OCI-LY7 (cell line): ENCODE measurements at regions not wholly inside any gene's neighbourhood (a gene's known extent, or its start where the extent isn't known, plus 50 kb on each side); places are given as distances from the start of the nearest gene placed in this dataset.

ENCODE experiments used
- BruUV-seq: library from RNA; stranded (reverse); fragments of 400-500 nt; replicated peaks from 2 replicates; lab custom pipeline; 2021; lab: Mats Ljungman, UMichigan
- CTCF ChIA-PET: fragments of 300-600 bp; sonication (Branson Sonifier 250); formaldehyde crosslinking; loops from one replicate; lab custom pipeline; 2022; ENCODE audit warnings: antibody characterized with exemption; ENCODE audit not compliant: unreplicated experiment; lab: Charles Lee
- POLR2A ChIA-PET: fragments of 300-600 bp; sonication (Branson Sonifier 250); formaldehyde crosslinking; loops from one replicate; lab custom pipeline; 2022; ENCODE audit warnings: antibody characterized with exemption; lab: Charles Lee
- DNase-seq: peaks from one replicate; pipeline ENCODE4 v3.0.0-alpha.2; 2015; ENCODE audit warnings: low spot score
- H2AFZ ChIP-seq: fragments of 200-600 bp; sonication (generic), shearing (Covaris generic); 2 replicates; pipeline ENCODE4 v1.6.1; 2014; ENCODE audit warnings: mild to moderate bottlenecking, antibody characterized with exemption, low read length, moderate library complexity
- H3K27ac ChIP-seq: fragments of 200-600 bp; sonication (generic); 2 replicates; pipeline ENCODE4 v1.5.1; 2014; ENCODE audit warnings: mixed run types, low read depth, mild to moderate bottlenecking, moderate library complexity, low read length, inconsistent platforms; ENCODE audit not compliant: poor library complexity, severe bottlenecking
- H3K36me3 ChIP-seq: fragments of 200-600 bp; sonication (generic); 2 replicates; pipeline ENCODE4 v1.6.1; 2014; ENCODE audit warnings: mild to moderate bottlenecking, antibody characterized with exemption, low read length, moderate library complexity, mixed read lengths; ENCODE audit not compliant: insufficient read depth
- H3K4me1 ChIP-seq: fragments of 200-600 bp; sonication (generic); 2 replicates; pipeline ENCODE4 v1.5.1; 2014; ENCODE audit warnings: mild to moderate bottlenecking, low read length; ENCODE audit not compliant: insufficient read depth, poor library complexity, severe bottlenecking
- H3K4me2 ChIP-seq: fragments of 200-600 bp; sonication (generic); 2 replicates; pipeline ENCODE4 v1.6.1; 2014; ENCODE audit warnings: mild to moderate bottlenecking, low read length
- H3K4me3 ChIP-seq: fragments of 200-600 bp; sonication (generic); 2 replicates; pipeline ENCODE4 v1.5.1; 2014; ENCODE audit warnings: mild to moderate bottlenecking, low read depth, low read length; ENCODE audit not compliant: poor library complexity, severe bottlenecking
- H3K79me2 ChIP-seq: fragments of 200-600 bp; sonication (generic); 2 replicates; pipeline ENCODE4 v1.6.1; 2016; ENCODE audit warnings: low read depth, mild to moderate bottlenecking, low read length, moderate library complexity, mixed read lengths; ENCODE audit not compliant: insufficient read depth
- H3K9me2 ChIP-seq: fragments of 200-600 bp; sonication (generic); 2 replicates; pipeline ENCODE4 v1.6.1; 2016; ENCODE audit warnings: mild to moderate bottlenecking, low read length, mixed read lengths; ENCODE audit not compliant: insufficient read depth
- H3K9me3 ChIP-seq: fragments of 200-600 bp; sonication (generic); 2 replicates; pipeline ENCODE4 v1.6.1; 2014; ENCODE audit warnings: mild to moderate bottlenecking, mixed run types, low read length, mixed read lengths
- H4K20me1 ChIP-seq: fragments of 200-600 bp; sonication (generic); 2 replicates; pipeline ENCODE4 v1.6.1; 2014; ENCODE audit warnings: mild to moderate bottlenecking, antibody characterized with exemption, low read length, moderate library complexity, mixed read lengths; ENCODE audit not compliant: insufficient read depth
- CTCF ChIP-seq: fragments of 200-600 bp; sonication (generic); conservative IDR thresholded peaks from 2 replicates; pipeline ENCODE4 v1.5.1; 2014; ENCODE audit warnings: mild to moderate bottlenecking, antibody characterized with exemption, low read length, moderate library complexity, mixed read lengths
- EZH2phosphoT487 ChIP-seq: fragments of 200-600 bp; sonication (generic); IDR thresholded peaks from 2 replicates; pipeline ENCODE4 v1.6.1; 2018; ENCODE audit warnings: low read depth, borderline replicate concordance, mild to moderate bottlenecking, mixed run types, antibody characterized with exemption, low read length, moderate library complexity, mixed read lengths
- intact Hi-C: fragments of 100-400 bp; cut with micrococcal nuclease; formaldehyde crosslinking; loops from one replicate; pipeline ENCODE4 v1.10.0; 2022; ENCODE audit not compliant: unreplicated experiment

GRCh38 chr2:6370753-6371551, 494.8 kb downstream of the CMPK2 start:
- no peak for DNase-seq
- no TSS peak for BruUV-seq
- no peak overlapping the region for H3K4me3 ChIP-seq
- ChIA-PET POLR2A (interaction anchor here (1.0 to 1.1 kb wide), 2 partner anchors 13 to 19 kb away, joined by 3 read pairs; no protein-coding TSS in a partner anchor), CTCF (no interaction called here)
- no peak overlapping the region for H2AFZ ChIP-seq
- peaks cover 7% of the 10 kb centered on the region; the same call in 1 of the 2 replicates for H3K9me3 ChIP-seq
- no peaks in the 10 kb centered on the region for H3K79me2 ChIP-seq
- H4K20me1 ChIP-seq, result no peaks in the 10 kb centered on the region
- no peaks in the 10 kb centered on the region; the same call in 1 of the 2 replicates for H3K36me3 ChIP-seq
- H3K27ac ChIP-seq, result no peak overlapping the region
- no peaks in the 10 kb centered on the region for H3K4me1 ChIP-seq
- H3K9me2 ChIP-seq, result no peaks in the 10 kb centered on the region
- no peak overlapping the region for H3K4me2 ChIP-seq
- TF ChIP-seq EZH2phosphoT487 (no peak), CTCF (no peak)
- intact Hi-C loops, result no loop called here

GRCh38 chr2:6372317-6372901, 493.3 kb downstream of the CMPK2 start:
- Histone ChIP-seq H3K36me3 (no peaks in the 10 kb centered on the region; the same call in 1 of the 2 replicates), H3K27ac (no peak overlapping the region), H3K9me3 (peaks cover 14% of the 10 kb centered on the region; the same call in 1 of the 2 replicates), H3K9me2 (no peaks in the 10 kb centered on the region), H3K4me2 (no peak overlapping the region), H2AFZ (no peak overlapping the region), H4K20me1 (no peaks in the 10 kb centered on the region), H3K4me1 (no peaks in the 10 kb centered on the region), H3K79me2 (no peaks in the 10 kb centered on the region), H3K4me3 (no peak overlapping the region)
- no peak for TF ChIP-seq EZH2phosphoT487
- no peak for TF ChIP-seq CTCF
- ChIA-PET POLR2A (no interaction called here), CTCF (no interaction called here)
- no TSS peak for BruUV-seq
- intact Hi-C loops, result no loop called here
- DNase-seq, result no peak

- Histone ChIP-seq H3K9me3 (peaks cover 15% of the 10 kb centered on the region; the same call in 1 of the 2 replicates), H3K4me1 (peaks cover 5% of the 10 kb centered on the region), H3K9me2 (no peaks in the 10 kb centered on the region), H3K27ac (no peak overlapping the region), H3K4me3 (no peak overlapping the region), H3K79me2 (no peaks in the 10 kb centered on the region), H2AFZ (no peak overlapping the region), H3K36me3 (no peaks in the 10 kb centered on the region), H3K4me2 (no peak overlapping the region), H4K20me1 (no peaks in the 10 kb centered on the region)
- TF ChIP-seq EZH2phosphoT487 (no peak), CTCF (no peak)
- no TSS peak for BruUV-seq
- ChIA-PET CTCF (no interaction called here), POLR2A (interaction anchor here (0.5 to 1.6 kb wide), 3 partner anchors 12 to 160 kb away, joined by 3 to 4 read pairs (median 4); no protein-coding TSS in a partner anchor)
- intact Hi-C loops, result no loop called here
- DNase-seq, result no peak
Observed at GRCh38 chr2:6381326-6381725, 484.4 kb downstream of the CMPK2 start.
